ENCODE measurements at regions not wholly inside any gene's neighbourhood (a gene's known extent, or its start where the extent isn't known, plus 50 kb on each side); places are given as distances from the start of the nearest gene placed in this dataset.

GRCh38 chr3:27939521-27939920 is 217.4 kb upstream of the EOMES start:
- Histone ChIP-seq H3K4me3 (ENCODE audit: low read depth in 1 of 3, low read length in 3 of 3) (no peak overlapping the region), H3K9me3 (ENCODE audit: control insufficient read depth in 4 of 4, low read length in 3 of 4) (no peaks in the 10 kb centered on the region), H3K9ac (ENCODE audit: low read depth in 1 of 2, low read length in 2 of 2) (no peak overlapping the region), H3K36me3 (ENCODE audit: control insufficient read depth in 4 of 4, insufficient read depth in 3 of 4, low read depth in 1 of 4, low read length in 3 of 4) (no peaks in the 10 kb centered on the region), H3K27ac (ENCODE audit: low read depth in 1 of 2, low read length in 2 of 2) (no peak overlapping the region), H3K4me1 (ENCODE audit: control insufficient read depth in 4 of 4, insufficient read depth in 4 of 4, low read length in 3 of 4) (no peaks in the 10 kb centered on the region), H3K27me3 (ENCODE audit: control insufficient read depth in 4 of 4, insufficient read depth in 4 of 4, low read length in 3 of 4) (no peaks in the 10 kb centered on the region)
- no peak for DNase-seq (ENCODE audit: low spot score)
- TF ChIP-seq, protein P1, sequence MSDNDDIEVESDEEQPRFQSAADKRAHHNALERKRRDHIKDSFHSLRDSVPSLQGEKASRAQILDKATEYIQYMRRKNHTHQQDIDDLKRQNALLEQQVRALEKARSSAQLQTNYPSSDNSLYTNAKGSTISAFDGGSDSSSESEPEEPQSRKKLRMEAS (IDR thresholded peaks at IDR 0.05), result no peak
- TF ChIP-seq REST (IDR thresholded peaks at IDR 0.05) (no peak), GABPA (IDR thresholded peaks at IDR 0.05 in 1 of 2, conservative IDR thresholded peaks at IDR 0.05 in 1 of 2) (no peak)

GRCh38 chr3:27939940-27940339 is 217.8 kb upstream of the EOMES start:
- TF ChIP-seq RAD21 (IDR thresholded peaks at IDR 0.05) (no peak), EGR1 (IDR thresholded peaks at IDR 0.05; ENCODE audit: low read depth in 2 of 2) (no peak)
- TF ChIP-seq, protein P2, sequence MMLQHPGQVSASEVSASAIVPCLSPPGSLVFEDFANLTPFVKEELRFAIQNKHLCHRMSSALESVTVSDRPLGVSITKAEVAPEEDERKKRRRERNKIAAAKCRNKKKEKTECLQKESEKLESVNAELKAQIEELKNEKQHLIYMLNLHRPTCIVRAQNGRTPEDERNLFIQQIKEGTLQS (IDR thresholded peaks at IDR 0.05), result no peak
- Histone ChIP-seq H3K27ac (ENCODE audit: low read depth in 1 of 2, low read length in 2 of 2) (no peak overlapping the region), H3K27me3 (ENCODE audit: control insufficient read depth in 4 of 4, insufficient read depth in 4 of 4, low read length in 3 of 4) (no peaks in the 10 kb centered on the region), H3K9ac (ENCODE audit: low read depth in 1 of 2, low read length in 2 of 2) (no peak overlapping the region), H3K4me3 (ENCODE audit: low read depth in 1 of 3, low read length in 3 of 3) (no peak overlapping the region), H3K9me3 (ENCODE audit: control insufficient read depth in 4 of 4, low read length in 3 of 4) (no peaks in the 10 kb centered on the region), H3K36me3 (ENCODE audit: control insufficient read depth in 4 of 4, insufficient read depth in 3 of 4, low read depth in 1 of 4, low read length in 3 of 4) (no peaks in the 10 kb centered on the region), H3K4me1 (ENCODE audit: control insufficient read depth in 4 of 4, insufficient read depth in 4 of 4, low read length in 3 of 4) (no peaks in the 10 kb centered on the region)
- DNase-seq (ENCODE audit: low spot score), result no peak
- WGBS, result 67% methylated on average over 5 of the region's 5 CpGs

- H3K27me3 ChIP-seq (ENCODE audit: control insufficient read depth in 4 of 4, insufficient read depth in 4 of 4, low read length in 3 of 4), result no peaks in the 10 kb centered on the region
- H3K9ac ChIP-seq (ENCODE audit: low read depth in 1 of 2, low read length in 2 of 2), result no peak overlapping the region
- no peaks in the 10 kb centered on the region for H3K36me3 ChIP-seq (ENCODE audit: control insufficient read depth in 4 of 4, insufficient read depth in 3 of 4, low read depth in 1 of 4, low read length in 3 of 4)
- no peaks in the 10 kb centered on the region for H3K9me3 ChIP-seq (ENCODE audit: control insufficient read depth in 4 of 4, low read length in 3 of 4)
- no peak overlapping the region for H3K27ac ChIP-seq (ENCODE audit: low read depth in 1 of 2, low read length in 2 of 2)
- DNase-seq (ENCODE audit: low spot score), result no peak
- WGBS, result 14% methylated on average over 3 of the region's 3 CpGs
- TF ChIP-seq, protein P3, sequence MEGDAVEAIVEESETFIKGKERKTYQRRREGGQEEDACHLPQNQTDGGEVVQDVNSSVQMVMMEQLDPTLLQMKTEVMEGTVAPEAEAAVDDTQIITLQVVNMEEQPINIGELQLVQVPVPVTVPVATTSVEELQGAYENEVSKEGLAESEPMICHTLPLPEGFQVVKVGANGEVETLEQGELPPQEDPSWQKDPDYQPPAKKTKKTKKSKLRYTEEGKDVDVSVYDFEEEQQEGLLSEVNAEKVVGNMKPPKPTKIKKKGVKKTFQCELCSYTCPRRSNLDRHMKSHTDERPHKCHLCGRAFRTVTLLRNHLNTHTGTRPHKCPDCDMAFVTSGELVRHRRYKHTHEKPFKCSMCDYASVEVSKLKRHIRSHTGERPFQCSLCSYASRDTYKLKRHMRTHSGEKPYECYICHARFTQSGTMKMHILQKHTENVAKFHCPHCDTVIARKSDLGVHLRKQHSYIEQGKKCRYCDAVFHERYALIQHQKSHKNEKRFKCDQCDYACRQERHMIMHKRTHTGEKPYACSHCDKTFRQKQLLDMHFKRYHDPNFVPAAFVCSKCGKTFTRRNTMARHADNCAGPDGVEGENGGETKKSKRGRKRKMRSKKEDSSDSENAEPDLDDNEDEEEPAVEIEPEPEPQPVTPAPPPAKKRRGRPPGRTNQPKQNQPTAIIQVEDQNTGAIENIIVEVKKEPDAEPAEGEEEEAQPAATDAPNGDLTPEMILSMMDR (IDR thresholded peaks at IDR 0.05; ENCODE audit: low read depth, low read length, missing input control), result peak; percentile 22
- TF ChIP-seq RAD21 (IDR thresholded peaks at IDR 0.05) (peak; percentile 35 to 58), GABPA (IDR thresholded peaks at IDR 0.05 in 1 of 2, conservative IDR thresholded peaks at IDR 0.05 in 1 of 2) (no peak), RXRA (IDR thresholded peaks at IDR 0.05) (no peak), EGR1 (IDR thresholded peaks at IDR 0.05; ENCODE audit: low read depth in 2 of 2) (no peak)
- TF ChIP-seq, protein P1 (IDR thresholded peaks at IDR 0.05), result no peak
- no peaks in the 10 kb centered on the region for H3K4me1 ChIP-seq (ENCODE audit: control insufficient read depth in 4 of 4, insufficient read depth in 4 of 4, low read length in 3 of 4)
- H3K4me3 ChIP-seq (ENCODE audit: low read depth in 1 of 3, low read length in 3 of 3), result no peak overlapping the region
These were observed 221.0 kb upstream of the EOMES start for GRCh38 chr3:27943106-27943505.
